Right atrium auricular region (tissue), 2 donors: ENCODE measurements at regions not wholly inside any gene's neighbourhood (a gene's known extent, or its start where the extent isn't known, plus 50 kb on each side); places are given as distances from the start of the nearest gene placed in this dataset.

Source experiments
- DNase-seq: peaks from one replicate; pipeline ENCODE4 v3.0.0-alpha.2; 2019; ENCODE audit warnings: low spot score
- H3K27ac ChIP-seq, 2 donors: fragments of 200-600 bp; sonication (generic); 1 replicate in 1 of 2; 2 replicates in 1 of 2; pipeline ENCODE4 v1.5.1; 2016 to 2019
- H3K27me3 ChIP-seq, 2 donors: fragments of 200-600 bp; sonication (generic); one replicate each; pipeline versions ENCODE4 v1.5.1 to v1.6.0; 2017 to 2019
- H3K36me3 ChIP-seq: fragments of 200-600 bp; sonication (generic); one replicate; pipeline ENCODE4 v1.5.1; 2016
- H3K4me1 ChIP-seq, 2 donors: fragments of 200-600 bp; sonication (generic); one replicate each; pipeline versions ENCODE4 v1.5.1 to v1.6.0; 2017 to 2019
- H3K4me3 ChIP-seq, 2 donors: fragments of 200-600 bp; sonication (generic); 1 replicate in 1 of 2; 2 replicates in 1 of 2; pipeline ENCODE4 v1.5.1; 2017 to 2019; ENCODE audit warnings: mild to moderate bottlenecking in 1 of 2, moderate library complexity in 1 of 2
- H3K9me3 ChIP-seq, 2 donors: fragments of 200-600 bp; sonication (generic); one replicate each; pipeline ENCODE4 v1.5.1; 2019
- TF ChIP-seq, protein P1 (sequence below), 2 donors: fragments of 200-600 bp; sonication (generic); IDR thresholded peaks; one replicate each; pipeline ENCODE4 v1.5.1; 2019; ENCODE audit warnings: antibody characterized with exemption in 2 of 2

GRCh38 chr10:129116371-129116770 is 350.7 kb upstream of the MGMT start:
- H3K4me1 ChIP-seq = no peaks in the 10 kb centered on the region
- TF ChIP-seq, protein P1, sequence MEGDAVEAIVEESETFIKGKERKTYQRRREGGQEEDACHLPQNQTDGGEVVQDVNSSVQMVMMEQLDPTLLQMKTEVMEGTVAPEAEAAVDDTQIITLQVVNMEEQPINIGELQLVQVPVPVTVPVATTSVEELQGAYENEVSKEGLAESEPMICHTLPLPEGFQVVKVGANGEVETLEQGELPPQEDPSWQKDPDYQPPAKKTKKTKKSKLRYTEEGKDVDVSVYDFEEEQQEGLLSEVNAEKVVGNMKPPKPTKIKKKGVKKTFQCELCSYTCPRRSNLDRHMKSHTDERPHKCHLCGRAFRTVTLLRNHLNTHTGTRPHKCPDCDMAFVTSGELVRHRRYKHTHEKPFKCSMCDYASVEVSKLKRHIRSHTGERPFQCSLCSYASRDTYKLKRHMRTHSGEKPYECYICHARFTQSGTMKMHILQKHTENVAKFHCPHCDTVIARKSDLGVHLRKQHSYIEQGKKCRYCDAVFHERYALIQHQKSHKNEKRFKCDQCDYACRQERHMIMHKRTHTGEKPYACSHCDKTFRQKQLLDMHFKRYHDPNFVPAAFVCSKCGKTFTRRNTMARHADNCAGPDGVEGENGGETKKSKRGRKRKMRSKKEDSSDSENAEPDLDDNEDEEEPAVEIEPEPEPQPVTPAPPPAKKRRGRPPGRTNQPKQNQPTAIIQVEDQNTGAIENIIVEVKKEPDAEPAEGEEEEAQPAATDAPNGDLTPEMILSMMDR (IDR thresholded peaks at IDR 0.05) = no peak
- no peak overlapping the region for H3K27ac ChIP-seq
- no peaks in the 10 kb centered on the region for H3K9me3 ChIP-seq
- no peak for DNase-seq
- H3K4me3 ChIP-seq = no peak overlapping the region
- no peaks in the 10 kb centered on the region for H3K36me3 ChIP-seq
- H3K27me3 ChIP-seq = no peaks in the 10 kb centered on the region

GRCh38 chr10:129120441-129120840 is 346.6 kb upstream of the MGMT start:
- no peak overlapping the region for H3K27ac ChIP-seq
- H3K36me3 ChIP-seq = no peaks in the 10 kb centered on the region
- no peaks in the 10 kb centered on the region for H3K4me1 ChIP-seq
- H3K4me3 ChIP-seq = no peak overlapping the region
- TF ChIP-seq, protein P1 (IDR thresholded peaks at IDR 0.05) = no peak
- H3K27me3 ChIP-seq = no peaks in the 10 kb centered on the region
- DNase-seq = no peak
- H3K9me3 ChIP-seq = peaks cover 0 to under 1% of the 10 kb centered on the region in 2 donors

DNA sequence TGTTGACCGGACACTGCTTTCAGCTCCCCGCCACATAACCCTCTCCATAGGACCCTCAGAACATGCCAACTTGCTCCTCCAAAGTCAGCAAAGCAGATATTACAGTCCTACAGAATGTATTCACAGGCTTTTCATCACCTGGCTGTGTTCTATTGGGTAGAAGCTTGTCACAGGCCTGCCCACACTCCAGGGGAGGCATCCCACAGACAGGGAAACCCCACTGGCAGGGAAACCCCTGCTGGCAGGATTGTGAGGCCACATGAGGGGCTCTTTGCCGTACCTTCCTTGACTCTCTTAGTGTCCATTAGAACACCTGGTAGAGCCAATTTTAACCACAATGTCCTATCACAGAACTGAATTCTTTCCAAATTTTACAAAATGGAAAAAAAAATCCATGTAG is 344.2 kb upstream of the MGMT start:
- Histone ChIP-seq H3K36me3 (no peaks in the 10 kb centered on the region), H3K4me3 (no peak overlapping the region), H3K27ac (no peak overlapping the region), H3K27me3 (no peaks in the 10 kb centered on the region), H3K9me3 (peaks cover 0 to 4% of the 10 kb centered on the region in 2 donors), H3K4me1 (no peaks in the 10 kb centered on the region)
- DNase-seq = no peak
- TF ChIP-seq, protein P1 (IDR thresholded peaks at IDR 0.05) = no peak

GRCh38 chr10:129123428-129123827 is 343.6 kb upstream of the MGMT start:
- TF ChIP-seq, protein P1 (IDR thresholded peaks at IDR 0.05) = no peak
- Histone ChIP-seq H3K4me3 (no peak overlapping the region), H3K27ac (no peak overlapping the region), H3K4me1 (no peaks in the 10 kb centered on the region), H3K9me3 (peaks cover 0 to 4% of the 10 kb centered on the region in 2 donors), H3K27me3 (no peaks in the 10 kb centered on the region), H3K36me3 (no peaks in the 10 kb centered on the region)
- DNase-seq = no peak

DNA sequence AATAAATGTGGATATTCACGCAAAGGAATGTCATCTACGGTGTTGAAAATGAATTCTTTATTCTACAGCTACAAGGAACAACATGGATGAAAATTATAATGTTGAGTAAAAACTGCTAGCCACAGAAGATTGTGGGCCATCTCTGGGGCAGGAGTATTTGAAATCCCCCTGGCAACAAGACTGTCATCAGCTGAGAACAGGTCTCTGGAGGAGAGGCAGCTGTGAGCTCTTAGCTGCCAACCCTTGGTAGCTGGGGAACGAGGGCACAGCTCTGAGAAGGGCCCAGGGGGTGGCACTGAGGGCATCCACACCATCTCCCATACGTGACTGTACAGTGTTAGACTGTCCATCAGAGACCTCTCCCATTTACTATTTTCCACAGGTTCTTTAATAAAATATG is 340.1 kb upstream of the MGMT start:
- H3K4me3 ChIP-seq = no peak overlapping the region
- no peaks in the 10 kb centered on the region for H3K27me3 ChIP-seq
- H3K4me1 ChIP-seq = no peaks in the 10 kb centered on the region
- peaks cover 0 to 4% of the 10 kb centered on the region in 2 donors for H3K9me3 ChIP-seq
- no peaks in the 10 kb centered on the region for H3K36me3 ChIP-seq
- H3K27ac ChIP-seq = no peak overlapping the region
- no peak for DNase-seq
- TF ChIP-seq, protein P1 (IDR thresholded peaks at IDR 0.05) = no peak

- H3K4me3 ChIP-seq = no peak overlapping the region
- TF ChIP-seq, protein P1 (IDR thresholded peaks at IDR 0.05) = no peak
- H3K9me3 ChIP-seq = no peaks in the 10 kb centered on the region
- H3K27ac ChIP-seq = no peak overlapping the region
- no peaks in the 10 kb centered on the region for H3K36me3 ChIP-seq
- H3K27me3 ChIP-seq = no peaks in the 10 kb centered on the region
- no peak for DNase-seq
- H3K4me1 ChIP-seq = no peaks in the 10 kb centered on the region
Observed at GRCh38 chr10:129131457-129132132, 335.4 kb upstream of the MGMT start.
